ENCODE measurements at regions not wholly inside any gene's neighbourhood (a gene's known extent, or its start where the extent isn't known, plus 50 kb on each side); places are given as distances from the start of the nearest gene placed in this dataset.

- TF ChIP-seq CTCF (conservative IDR thresholded peaks at IDR 0.05; ENCODE audit: low read depth in 2 of 2), result no peak
- TF ChIP-seq EZH2 (IDR thresholded peaks at IDR 0.05; ENCODE audit: low read depth, unreplicated experiment), result no peak
These were observed 335.2 kb downstream of the LRATD1 start for GRCh38 chr2:14967729-14968128.

All from GM23338 (cell line).